GM18520 (cell line): ENCODE measurements at regions not wholly inside any gene's neighbourhood (a gene's known extent, or its start where the extent isn't known, plus 50 kb on each side); places are given as distances from the start of the nearest gene placed in this dataset.
"Not testable (repeated sequence)": the region's sequence is repeated elsewhere in the genome, so short reads cannot be mapped to it uniquely, and the experiment has no call there.

Experiments used
- ATAC-seq: cut with Tn5 transposase; IDR thresholded peaks from one replicate; pipeline ENCODE4 v1.9.1; 2021; ENCODE audit not compliant: unreplicated experiment

DNA sequence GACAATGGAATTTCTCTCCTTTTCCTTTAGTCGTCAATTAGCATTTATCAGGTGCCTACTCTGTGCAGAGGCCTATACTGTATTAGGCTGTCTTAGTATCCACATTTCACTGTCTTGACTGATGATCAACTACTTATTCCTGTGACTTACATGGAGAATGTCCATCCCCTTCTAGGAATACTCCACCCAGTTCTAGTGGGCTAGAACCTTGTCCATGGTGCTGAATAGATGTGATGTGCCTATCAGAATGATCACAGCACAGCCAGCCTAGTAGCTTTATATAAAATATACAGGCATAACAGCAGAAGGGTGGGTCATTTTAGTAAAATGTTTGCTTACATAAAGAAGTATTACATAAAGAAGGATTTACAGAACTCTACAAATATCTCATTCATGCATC, 621.4 kb downstream of the PDCD6IP start:
- no peak for ATAC-seq

DNA sequence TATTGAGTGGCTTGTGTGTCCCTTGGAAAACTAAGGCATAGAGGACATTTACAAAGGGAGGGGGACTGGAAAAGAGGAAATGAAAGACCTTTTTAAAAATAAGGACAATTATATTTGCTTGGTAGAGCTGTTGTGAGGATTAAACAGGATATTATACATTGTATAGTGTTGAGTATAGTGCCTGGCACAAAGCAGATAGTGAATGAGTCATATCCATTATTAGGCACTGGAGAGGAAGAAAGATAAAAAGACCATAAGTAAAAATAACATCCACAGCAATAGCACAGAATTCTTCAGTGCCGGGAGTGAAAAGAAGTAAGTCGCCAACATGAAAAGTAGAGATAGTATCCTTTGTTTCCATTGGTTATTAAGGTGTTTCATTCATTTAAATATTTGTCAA, 623.3 kb downstream of the PDCD6IP start:
- ATAC-seq, result no peak

DNA sequence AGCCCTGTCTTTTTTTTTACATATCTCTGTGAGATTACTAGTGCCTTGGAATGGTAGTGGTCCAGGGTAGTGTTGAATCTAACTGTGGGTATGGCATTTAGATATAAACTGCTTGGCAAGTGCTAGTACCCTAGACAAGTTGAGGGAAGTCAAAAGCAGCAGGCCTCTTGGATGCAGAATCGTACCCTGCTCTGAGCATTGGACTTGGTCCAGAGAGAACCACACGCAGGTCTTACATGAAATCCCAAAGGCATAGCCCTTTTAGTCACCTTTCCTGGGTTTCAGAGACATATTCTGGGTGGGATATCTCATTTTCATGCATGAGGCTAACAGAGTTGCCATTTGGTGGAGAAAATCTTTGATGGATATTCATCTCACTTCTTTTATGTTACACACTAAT, 641.4 kb downstream of the PDCD6IP start:
- no peak for ATAC-seq

DNA sequence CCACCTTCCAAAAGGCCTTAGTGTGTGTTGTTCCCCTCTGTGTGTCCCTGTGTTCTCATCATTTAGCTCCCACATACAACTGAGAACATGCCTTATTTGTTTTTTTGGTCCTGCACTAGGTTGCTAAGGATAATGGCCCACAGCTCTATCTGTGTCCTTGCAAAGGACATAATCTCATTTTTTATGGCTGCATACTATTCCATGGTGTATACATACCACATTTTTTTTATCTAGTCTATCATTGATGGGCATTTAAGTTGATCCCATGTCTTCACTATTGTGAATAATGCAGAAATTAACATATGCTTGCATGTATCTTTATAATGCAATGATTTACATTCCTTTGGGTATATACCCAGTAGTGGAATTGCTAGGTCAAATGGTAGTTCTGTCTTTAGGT, 645.7 kb downstream of the PDCD6IP start:
- no peak for ATAC-seq

DNA sequence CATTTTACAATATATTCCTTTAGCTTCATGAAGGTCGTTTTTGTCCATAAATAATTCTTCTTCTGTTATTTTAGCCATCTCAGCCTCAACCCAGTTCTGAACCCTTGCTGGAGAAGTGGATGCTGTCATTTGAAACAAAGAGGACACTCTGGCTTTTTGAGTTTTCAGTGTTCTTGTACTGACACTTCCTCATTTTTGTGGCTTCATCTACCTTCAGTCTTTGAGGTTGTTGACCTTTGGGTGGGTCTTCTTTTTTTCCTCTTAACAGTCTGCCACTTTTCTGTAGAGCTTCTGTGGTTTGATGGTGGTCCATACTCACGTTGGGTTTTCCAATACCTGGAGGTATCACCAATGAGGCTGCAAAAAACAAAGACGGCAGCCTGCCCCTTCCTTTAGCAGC, 650.9 kb downstream of the PDCD6IP start:
- no peak for ATAC-seq

DNA sequence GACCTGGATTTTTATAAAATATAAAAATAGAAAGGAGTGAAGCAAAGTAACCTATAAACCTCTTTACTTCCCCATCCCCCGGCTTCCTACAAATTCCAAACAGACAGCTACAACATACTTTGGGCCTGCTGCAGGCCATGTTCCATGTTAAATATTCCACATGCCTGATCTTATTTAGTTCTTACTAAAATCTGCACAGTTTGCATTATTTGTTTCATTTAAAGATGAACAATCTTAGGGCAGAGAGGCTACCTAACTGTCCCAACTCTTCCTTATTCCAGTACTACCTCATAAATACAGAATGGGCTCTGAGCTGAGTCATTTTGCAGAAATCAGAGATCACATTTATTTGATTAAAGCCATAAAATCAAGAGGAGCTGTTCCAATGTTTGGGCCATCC, 665.0 kb downstream of the PDCD6IP start:
- ATAC-seq, result no peak

DNA sequence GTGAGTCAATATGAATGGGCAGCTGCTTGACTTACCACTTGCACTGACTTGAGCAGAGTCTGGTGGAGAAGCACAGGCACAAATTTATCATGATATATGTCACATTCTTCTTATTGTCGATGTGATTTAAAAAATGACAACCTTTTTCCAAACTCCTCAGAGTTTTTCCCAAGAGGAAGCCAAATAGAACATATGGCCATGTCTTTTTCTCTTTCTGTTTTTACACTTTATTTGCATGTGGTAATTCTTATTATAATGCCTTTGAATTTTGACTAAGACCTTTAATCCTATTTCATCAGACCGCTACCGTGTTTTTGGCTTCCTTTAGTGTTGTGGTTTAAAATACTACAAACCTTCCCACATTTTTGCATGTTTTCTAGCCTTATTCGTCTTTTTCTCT, 666.2 kb downstream of the PDCD6IP start:
- ATAC-seq, result no peak

DNA sequence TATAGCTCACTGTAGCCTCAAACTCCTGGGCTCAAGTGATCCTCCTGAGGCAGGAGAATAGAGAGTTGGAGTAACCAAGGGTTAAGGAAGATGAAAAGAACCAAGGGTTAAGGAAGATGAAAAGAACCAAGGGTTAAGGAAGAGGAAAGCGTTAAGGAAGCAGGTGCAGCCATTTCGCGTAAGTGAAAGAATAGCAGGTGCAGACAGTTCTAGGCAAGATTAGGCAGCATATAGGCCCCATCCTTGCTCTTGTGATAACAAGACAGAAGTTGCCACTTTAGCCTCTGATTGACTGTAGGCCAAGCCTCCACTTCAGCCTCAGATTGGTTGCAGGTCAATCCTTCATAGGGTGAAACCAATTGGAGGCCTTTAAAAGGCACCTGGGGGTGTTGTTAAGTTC, 677.4 kb downstream of the PDCD6IP start:
- no peak for ATAC-seq

DNA sequence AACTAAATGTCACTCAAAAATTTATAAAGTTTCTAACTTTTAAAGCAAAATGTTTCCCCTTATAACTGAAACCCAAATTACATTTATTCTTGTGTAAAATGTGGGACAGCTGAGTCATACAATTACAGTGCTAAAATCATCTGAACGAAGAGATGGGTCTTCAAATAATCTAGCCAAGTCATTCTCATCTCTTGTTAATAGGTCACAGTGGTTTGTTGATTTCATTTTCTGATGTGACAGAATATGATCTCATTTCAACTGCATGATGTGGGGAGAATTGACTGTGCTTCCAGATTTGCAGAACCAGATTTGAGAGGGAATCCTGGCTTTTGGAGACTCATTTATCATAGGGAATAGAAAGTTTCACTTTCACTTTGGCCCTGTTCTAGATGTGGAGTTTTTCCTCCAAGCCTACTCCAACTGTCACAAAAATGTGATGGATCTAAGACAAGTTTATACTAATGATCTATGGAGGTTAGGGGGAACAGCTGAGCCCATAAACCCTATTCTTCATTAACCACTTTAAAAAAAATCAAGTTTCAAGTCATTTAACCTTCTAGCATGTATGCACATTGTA, 685.0 kb downstream of the PDCD6IP start:
- no peak for ATAC-seq

DNA sequence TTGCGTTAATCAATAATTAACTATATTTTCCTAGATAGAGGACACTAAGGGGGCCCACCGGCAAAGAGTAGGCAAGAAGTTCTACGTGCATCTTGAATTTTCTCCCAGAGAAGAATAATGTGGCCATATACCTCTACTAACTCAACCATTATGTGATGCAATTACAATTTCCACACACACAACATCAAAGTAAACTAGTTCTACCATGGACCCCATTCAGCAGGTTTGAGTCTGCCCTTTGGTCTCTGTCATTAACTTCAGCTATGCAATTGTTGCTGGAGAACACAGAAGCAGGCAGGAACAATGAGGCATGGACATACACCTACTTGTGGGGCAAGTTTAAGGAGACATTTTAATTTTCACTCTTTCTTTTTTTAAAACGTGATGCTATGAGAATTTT, 705.9 kb downstream of the PDCD6IP start:
- ATAC-seq, result no peak

DNA sequence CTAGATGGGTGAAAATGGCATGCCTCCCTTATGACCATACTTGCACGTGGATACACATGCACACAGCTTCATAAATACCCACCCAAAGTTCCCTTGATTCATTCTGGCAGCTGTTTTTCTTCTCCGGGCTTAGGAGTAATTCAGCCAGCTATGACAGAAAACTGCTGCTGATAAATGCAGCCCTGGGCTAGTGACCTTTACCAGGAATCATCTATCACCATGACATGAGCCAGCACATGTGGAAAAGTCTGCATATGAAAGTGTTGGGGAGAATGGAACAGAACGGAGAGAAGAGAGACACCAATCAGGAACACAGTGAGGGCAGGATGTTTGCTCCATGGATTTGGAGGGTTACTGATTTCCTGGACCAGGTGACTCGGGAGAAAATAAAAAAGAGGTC, 706.3 kb downstream of the PDCD6IP start:
- ATAC-seq, result no peak

DNA sequence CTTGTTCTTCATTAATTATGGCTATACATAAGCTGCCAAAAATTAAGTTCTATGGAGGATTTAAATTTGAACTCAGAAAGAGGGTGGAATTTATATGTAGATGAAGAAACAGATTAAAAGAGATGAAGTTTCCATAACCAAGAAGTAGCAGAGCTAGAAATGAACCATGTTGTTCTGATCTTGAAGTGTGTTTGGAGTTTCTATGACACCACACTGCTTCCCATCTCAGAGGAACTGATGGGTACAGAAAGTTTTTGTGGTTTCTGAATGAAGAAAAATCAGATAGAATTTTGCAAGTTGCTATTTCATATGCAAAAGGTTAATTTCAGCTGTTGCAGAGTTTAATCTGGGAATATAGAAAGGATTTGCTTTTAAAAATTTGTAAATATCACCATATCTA, 710.3 kb downstream of the PDCD6IP start:
- ATAC-seq, result no peak

DNA sequence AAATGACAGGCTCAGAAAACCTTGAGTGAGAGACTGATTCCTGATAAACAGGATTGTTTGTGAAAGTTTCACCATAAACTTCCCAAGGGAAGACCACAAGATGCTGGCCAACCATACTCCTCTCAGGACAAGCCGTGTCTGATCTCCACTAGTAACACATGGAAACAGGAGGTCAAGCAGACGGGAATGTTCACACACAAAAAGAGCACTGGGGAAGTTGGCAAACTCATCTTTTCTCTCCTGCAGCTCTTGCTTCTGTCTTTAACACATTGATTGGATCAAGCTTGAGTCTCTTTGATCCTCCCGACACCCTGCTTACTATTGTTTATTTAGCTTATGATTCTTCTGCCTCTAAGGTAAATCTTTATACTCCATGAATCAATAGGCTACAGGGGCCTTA, 713.5 kb downstream of the PDCD6IP start:
- no peak for ATAC-seq

DNA sequence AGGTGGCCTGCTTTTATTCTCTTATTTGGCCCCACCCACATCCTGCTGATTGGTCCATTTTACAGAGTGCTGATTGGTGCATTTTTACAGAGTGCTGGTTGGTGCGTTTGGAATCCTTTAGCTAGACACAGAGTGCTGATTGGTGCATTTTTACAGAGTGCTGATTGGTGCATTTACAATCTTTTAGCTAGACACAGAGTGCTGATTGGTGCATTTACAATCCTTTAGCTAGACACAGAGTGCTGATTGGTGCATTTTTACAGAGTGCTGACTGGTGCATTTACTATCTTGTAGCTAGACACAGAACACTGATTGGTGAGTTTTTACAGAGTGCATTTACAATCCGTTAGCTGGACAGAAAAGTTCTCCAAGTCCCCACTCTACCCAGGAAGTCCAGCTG, 720.6 kb downstream of the PDCD6IP start:
- ATAC-seq, result not testable (repeated sequence)

DNA sequence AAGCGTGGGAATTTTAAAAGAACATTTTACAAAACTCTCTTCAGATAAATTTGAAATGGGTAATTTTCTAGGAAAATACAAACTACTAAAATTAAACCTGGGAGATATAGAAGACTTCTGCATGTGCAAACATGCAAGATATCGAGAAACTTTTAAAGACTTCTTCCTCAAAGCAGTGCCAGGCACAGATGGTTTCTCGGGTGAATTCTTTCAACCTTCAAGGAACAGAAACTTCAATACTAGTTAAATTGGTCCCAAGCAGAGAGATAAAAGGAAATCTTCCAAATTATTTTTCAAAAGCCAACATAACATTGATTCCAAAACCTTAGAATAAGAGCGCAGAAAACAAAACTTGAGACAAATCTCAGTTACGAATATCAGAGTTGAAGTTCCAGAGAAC, 732.7 kb downstream of the PDCD6IP start:
- no peak for ATAC-seq

DNA sequence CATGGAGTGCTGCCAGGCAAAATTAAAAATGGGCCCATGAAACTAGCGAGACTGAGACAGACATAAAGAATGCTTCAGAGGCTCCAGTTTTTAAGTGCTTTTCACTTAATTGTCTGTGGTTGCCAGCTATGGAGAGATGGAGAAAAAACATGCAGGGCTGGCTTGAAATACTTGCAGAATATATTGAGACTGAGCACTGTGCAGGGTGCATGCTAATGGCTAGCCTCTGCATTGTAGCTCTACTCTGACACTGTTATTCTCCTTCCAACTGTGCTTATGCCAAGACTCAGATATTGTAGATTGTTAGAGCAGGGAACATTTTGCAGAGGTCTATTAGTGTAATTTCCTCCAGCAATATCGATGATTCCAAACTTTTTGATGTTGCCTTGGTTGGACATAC, 735.0 kb downstream of the PDCD6IP start:
- ATAC-seq, result no peak

DNA sequence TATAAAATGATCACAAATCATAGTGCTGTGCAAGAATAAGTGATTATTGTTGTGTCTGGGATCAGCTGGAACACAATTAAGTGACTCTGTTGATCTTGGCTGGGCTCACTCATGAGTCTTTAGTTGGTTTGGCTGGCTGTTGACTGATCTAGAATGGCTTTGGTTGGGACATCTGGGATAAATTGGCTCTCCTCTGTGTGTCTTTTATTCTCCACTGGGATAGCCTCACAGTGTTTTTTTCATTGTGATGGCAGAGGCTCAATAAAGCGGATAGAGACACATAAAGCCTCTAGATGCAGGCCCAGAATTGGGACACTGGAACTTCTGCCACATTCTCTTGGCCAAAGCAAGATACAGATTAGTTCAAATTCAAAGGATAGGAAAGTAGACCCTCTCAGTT, 735.6 kb downstream of the PDCD6IP start:
- ATAC-seq, result no peak

DNA sequence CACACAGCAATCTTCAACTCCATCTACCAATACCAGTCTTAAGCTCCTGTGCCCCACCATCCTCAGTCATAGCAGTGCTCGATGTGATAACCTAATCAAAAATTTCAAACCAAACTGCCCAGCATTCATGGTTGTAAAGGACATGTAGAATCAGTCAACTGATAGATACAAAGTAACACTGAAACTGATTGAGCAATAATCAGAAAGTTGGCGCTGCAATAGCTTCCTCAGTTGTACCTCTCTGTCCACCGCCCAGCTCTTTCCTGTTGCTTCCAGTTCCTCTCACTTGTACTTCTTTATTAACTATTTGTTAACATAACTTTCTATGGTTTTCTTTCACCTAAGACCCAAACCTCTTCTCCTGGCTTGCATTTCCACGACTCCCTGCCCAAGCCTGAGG, 745.7 kb downstream of the PDCD6IP start:
- ATAC-seq, result no peak

DNA sequence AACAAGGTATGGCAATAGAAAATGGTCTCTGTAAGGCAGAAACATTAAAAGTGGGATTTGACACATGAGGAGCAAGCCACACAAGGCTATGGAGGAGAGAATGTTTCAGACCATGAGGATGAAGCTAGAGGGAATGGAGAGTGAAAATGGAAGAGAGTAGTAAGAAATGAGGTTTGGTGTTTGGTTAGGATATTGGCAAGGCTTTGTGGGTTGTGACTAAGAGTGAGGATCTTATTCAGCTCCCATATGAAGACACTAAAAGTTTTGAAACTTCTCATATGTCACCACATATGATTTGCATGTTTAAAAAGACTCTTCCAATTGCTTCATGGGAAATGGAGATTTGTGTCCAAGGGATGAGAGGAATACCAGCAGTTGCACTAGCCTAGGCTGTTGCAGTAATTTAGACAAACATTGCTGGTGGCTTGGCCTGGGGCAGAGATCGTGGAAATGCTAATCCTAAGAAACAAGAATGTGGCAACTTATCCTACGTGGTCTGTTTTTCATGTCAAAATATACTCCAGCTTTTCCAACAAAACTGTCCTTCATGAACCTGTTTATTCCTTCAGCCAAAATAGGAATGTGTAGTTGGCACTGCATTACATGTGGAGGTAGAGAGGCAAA, 749.0 kb downstream of the PDCD6IP start:
- ATAC-seq, result no peak

DNA sequence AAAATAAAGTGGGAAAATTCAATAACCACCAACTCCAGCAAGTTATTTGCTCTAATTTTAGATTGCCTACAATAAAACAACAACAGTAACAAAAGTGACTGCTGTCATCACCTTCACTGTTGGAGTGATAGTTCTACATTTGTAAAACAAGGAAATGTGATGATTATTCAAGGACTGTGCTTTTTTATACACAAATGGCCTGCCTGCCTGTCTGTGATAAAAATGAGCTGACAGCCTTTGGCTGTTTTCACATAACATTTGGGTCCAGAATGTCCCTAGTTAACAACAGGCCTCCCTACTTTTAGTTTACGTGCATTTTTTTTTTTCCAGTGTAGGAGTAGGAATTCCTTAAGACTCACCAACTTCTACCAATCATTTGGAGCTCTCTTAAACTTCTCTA, 768.8 kb downstream of the PDCD6IP start:
- no peak for ATAC-seq

DNA sequence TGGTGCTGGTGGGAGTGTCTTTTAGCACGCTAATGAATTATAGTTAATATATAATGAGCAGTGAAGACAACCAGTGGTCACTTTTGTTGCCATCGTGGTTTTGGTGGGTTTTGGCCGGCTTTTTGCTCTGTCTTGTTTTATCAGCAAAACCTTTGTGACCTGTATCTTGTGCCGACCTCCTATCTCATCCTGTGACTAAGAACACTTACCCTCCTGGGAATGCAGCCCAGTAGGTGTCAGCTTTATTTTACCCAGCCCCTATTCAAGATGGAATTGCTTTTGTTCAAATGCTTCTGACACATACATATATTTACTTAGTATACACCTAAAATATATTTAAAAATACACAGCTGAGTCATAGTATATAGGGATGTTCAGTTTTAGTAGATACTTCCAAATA, 770.3 kb downstream of the PDCD6IP start:
- ATAC-seq, result no peak

DNA sequence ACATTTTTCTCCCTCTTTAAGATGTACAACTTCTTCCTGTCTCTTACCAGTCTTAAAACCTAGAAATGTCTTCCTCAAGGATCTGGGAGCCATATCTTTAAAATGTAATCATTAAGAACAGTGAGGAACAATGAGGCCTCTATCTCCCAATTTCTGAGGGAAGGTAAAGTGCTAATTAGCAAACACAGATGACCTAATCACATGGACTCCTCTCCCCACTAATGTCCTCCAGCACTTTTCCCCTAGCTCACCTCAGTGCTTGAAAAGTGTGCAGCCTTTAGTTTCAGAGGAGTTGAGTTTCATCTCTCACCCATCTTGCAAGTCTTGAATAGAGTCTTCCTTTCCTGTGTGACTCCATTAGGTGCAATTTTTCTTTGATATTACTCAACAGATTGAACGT, 771.0 kb downstream of the PDCD6IP start:
- ATAC-seq, result no peak

DNA sequence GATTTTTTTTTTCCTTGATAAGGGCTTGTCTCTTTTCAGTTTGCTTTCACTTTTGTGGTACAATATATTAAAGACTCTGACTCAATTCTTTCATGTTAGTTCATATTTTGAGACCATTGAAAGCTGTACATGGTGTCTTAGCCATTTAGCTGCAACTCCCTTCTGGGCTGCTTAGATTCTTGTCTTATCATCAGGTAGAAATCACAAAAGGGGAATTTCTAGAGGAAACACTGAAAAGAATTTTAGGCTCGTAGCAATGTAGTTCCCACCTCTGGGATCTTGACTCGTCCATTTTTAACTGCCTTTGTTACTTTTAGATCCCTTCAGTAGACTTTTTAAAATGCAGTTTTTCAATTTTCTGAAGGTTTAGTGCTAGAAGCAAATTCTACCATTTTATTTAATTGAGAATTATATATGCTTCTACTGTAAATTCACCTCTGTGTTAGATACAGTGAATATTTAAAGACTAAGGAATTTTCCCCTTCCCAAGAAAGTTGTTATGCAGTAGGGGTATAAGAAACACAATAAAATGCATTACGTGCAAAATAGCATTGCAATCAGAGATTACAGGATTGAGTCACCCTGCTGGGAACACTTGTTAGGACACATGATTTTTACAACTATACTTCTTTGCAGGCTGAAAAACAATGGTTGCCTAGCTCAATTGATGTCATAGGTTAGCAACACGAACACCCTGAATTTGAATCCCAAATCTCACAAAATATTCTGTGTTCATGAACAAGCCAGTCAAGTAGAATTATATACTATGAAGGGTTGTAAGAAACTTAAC, 772.7 kb downstream of the PDCD6IP start:
- ATAC-seq, result no peak
